GM06990 (cell line): ENCODE measurements at regions not wholly inside any gene's neighbourhood (a gene's known extent, or its start where the extent isn't known, plus 50 kb on each side); places are given as distances from the start of the nearest gene placed in this dataset.

Experiments used
- DNase-seq: peaks from one replicate; pipeline ENCODE4 v3.0.0-alpha.2; 2011; ENCODE audit not compliant: insufficient read length; ENCODE audit errors: extremely low read depth
- H3K27me3 ChIP-seq: replicated peaks from 2 replicates; pipeline ENCODE4 v1.6.0; 2011; ENCODE audit warnings: low read length; ENCODE audit not compliant: control insufficient read depth, insufficient read depth
- H3K36me3 ChIP-seq: 2 replicates; pipeline ENCODE4 v1.5.1; 2011; ENCODE audit warnings: low read length; ENCODE audit not compliant: control insufficient read depth, insufficient read depth
- H3K4me3 ChIP-seq: replicated peaks from 2 replicates; pipeline ENCODE4 v1.5.1; 2011; ENCODE audit warnings: low read depth, mild to moderate bottlenecking, control low read depth, low read length
- CTCF ChIP-seq: IDR thresholded peaks from 2 replicates; pipeline ENCODE4 v1.5.1; 2011; ENCODE audit warnings: low read length, control low read depth, mild to moderate bottlenecking, inconsistent platforms; ENCODE audit not compliant: insufficient read depth, poor library complexity, severe bottlenecking

GRCh38 chrX:155673338-155673737, 60.6 kb upstream of the TMLHE start:
- Histone ChIP-seq H3K27me3 (no peaks in the 10 kb centered on the region), H3K36me3 (no peaks in the 10 kb centered on the region), H3K4me3 (no peak overlapping the region)
- no peak for DNase-seq
- no peak for TF ChIP-seq CTCF

GRCh38 chrX:155666741-155667140, 54.0 kb upstream of the TMLHE start:
- DNase-seq: no peak
- Histone ChIP-seq H3K27me3 (no peaks in the 10 kb centered on the region), H3K36me3 (no peaks in the 10 kb centered on the region), H3K4me3 (no peak overlapping the region)
- no peak for TF ChIP-seq CTCF
